KMS-11 (cell line): ENCODE measurements at regions not wholly inside any gene's neighbourhood (a gene's known extent, or its start where the extent isn't known, plus 50 kb on each side); places are given as distances from the start of the nearest gene placed in this dataset.

ENCODE experiments used
- H2AFZ ChIP-seq: fragments of 200-600 bp; sonication (generic); 2 replicates; pipeline ENCODE4 v1.6.1; 2016; ENCODE audit warnings: antibody characterized with exemption, mixed run types, low read depth
- H3K27ac ChIP-seq: fragments of 200-600 bp; sonication (generic); 2 replicates; pipeline ENCODE4 v1.6.1; 2016; ENCODE audit warnings: mild to moderate bottlenecking, mixed run types
- H3K27me3 ChIP-seq: fragments of 200-600 bp; sonication (generic); 2 replicates; pipeline ENCODE4 v1.6.1; 2017; ENCODE audit warnings: mild to moderate bottlenecking, low read depth, mixed run types, moderate library complexity; ENCODE audit not compliant: insufficient read depth
- H3K36me3 ChIP-seq: fragments of 200-600 bp; sonication (generic); 2 replicates; pipeline ENCODE4 v1.6.1; 2017; ENCODE audit warnings: mild to moderate bottlenecking, mixed run types; ENCODE audit not compliant: insufficient read depth
- H3K4me1 ChIP-seq: fragments of 200-600 bp; sonication (generic); 2 replicates; pipeline ENCODE4 v1.6.1; 2016; ENCODE audit warnings: mild to moderate bottlenecking, low read depth, mixed run types; ENCODE audit not compliant: poor library complexity, severe bottlenecking
- H3K4me2 ChIP-seq: fragments of 200-600 bp; sonication (generic); 2 replicates; pipeline ENCODE4 v1.7.0; 2016; ENCODE audit warnings: mild to moderate bottlenecking, mixed run types
- H3K4me3 ChIP-seq: fragments of 200-600 bp; sonication (generic); IDR thresholded peaks from 2 replicates; pipeline ENCODE4 v1.6.1; 2017; ENCODE audit warnings: low read depth, low read length, mixed read lengths; ENCODE audit not compliant: insufficient read depth
- H3K79me2 ChIP-seq: fragments of 200-600 bp; sonication (generic); 2 replicates; pipeline ENCODE4 v1.6.1; 2016; ENCODE audit warnings: low read depth, mixed run types; ENCODE audit not compliant: insufficient read depth
- H3K9ac ChIP-seq: fragments of 200-600 bp; sonication (generic); 2 replicates; pipeline ENCODE4 v1.6.1; 2016; ENCODE audit warnings: mild to moderate bottlenecking, mixed run types
- H4K20me1 ChIP-seq: fragments of 200-600 bp; sonication (generic); 2 replicates; pipeline ENCODE4 v1.6.1; 2016; ENCODE audit warnings: mild to moderate bottlenecking, mixed run types; ENCODE audit not compliant: insufficient read depth
- CTCF ChIP-seq: fragments of 200-600 bp; sonication (generic); conservative IDR thresholded peaks from 2 replicates; pipeline ENCODE4 v1.6.1; 2017; ENCODE audit warnings: low read depth, mild to moderate bottlenecking, antibody characterized with exemption, low read length, moderate library complexity, mixed read lengths

- no peaks in the 10 kb centered on the region for H3K79me2 ChIP-seq
- H3K4me2 ChIP-seq, result no peak overlapping the region
- no peak overlapping the region for H2AFZ ChIP-seq
- H3K27me3 ChIP-seq, result no peaks in the 10 kb centered on the region
- no peak for TF ChIP-seq CTCF
- H3K9ac ChIP-seq, result no peak overlapping the region
- no peaks in the 10 kb centered on the region for H3K36me3 ChIP-seq
- no peak overlapping the region for H3K4me3 ChIP-seq
- no peak overlapping the region for H3K27ac ChIP-seq
- no peaks in the 10 kb centered on the region for H4K20me1 ChIP-seq
- no peaks in the 10 kb centered on the region for H3K4me1 ChIP-seq
Observed at GRCh38 chr4:156132196-156132595, 178.5 kb upstream of the CTSO start.

DNA sequence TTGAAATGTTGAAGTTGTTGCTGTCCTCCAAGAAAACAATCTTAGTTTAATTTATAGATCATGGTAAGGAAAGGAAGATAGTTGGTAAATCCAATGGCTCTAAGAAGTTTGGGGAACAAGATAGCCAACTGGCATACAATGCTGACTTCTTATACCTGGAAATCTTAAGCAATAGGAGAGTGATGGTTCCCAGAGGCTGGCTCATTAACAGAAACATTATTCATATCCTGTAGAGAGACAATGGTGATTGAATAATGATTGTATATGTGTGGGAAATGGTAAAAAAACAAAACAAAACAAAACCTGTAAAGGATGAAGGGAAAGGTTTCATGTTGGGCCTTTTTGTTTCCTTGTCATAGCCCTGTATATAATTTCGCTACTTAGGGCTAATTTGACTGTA is 174.9 kb upstream of the CTSO start:
- Histone ChIP-seq H3K9ac (no peak overlapping the region), H3K27ac (no peak overlapping the region)
- no peak for TF ChIP-seq CTCF

GRCh38 chr4:156118507-156119220 is 165.0 kb upstream of the CTSO start:
- Histone ChIP-seq H3K4me1 (no peaks in the 10 kb centered on the region), H3K4me2 (no peak overlapping the region), H3K27ac (no peak overlapping the region), H2AFZ (no peak overlapping the region), H3K4me3 (no peak overlapping the region), H3K27me3 (no peaks in the 10 kb centered on the region), H3K79me2 (no peaks in the 10 kb centered on the region), H4K20me1 (no peaks in the 10 kb centered on the region), H3K36me3 (no peaks in the 10 kb centered on the region), H3K9ac (no peak overlapping the region)
- TF ChIP-seq CTCF, result no peak

More for the DNA sequence above, 174.9 kb upstream of the CTSO start:
- H3K79me2 ChIP-seq, result no peaks in the 10 kb centered on the region
- H3K4me1 ChIP-seq, result no peaks in the 10 kb centered on the region
- H3K4me3 ChIP-seq, result no peak overlapping the region
- H3K36me3 ChIP-seq, result no peaks in the 10 kb centered on the region
- H3K27me3 ChIP-seq, result no peaks in the 10 kb centered on the region
- no peak overlapping the region for H3K4me2 ChIP-seq
- H2AFZ ChIP-seq, result no peak overlapping the region
- no peaks in the 10 kb centered on the region for H4K20me1 ChIP-seq

GRCh38 chr4:156117743-156118142 is 164.1 kb upstream of the CTSO start:
- H3K4me1 ChIP-seq, result no peaks in the 10 kb centered on the region
- no peak overlapping the region for H3K4me2 ChIP-seq
- H3K36me3 ChIP-seq, result no peaks in the 10 kb centered on the region
- no peak overlapping the region for H3K9ac ChIP-seq
- H2AFZ ChIP-seq, result no peak overlapping the region
- no peak overlapping the region for H3K27ac ChIP-seq
- H3K4me3 ChIP-seq, result no peak overlapping the region
- H3K79me2 ChIP-seq, result no peaks in the 10 kb centered on the region
- H4K20me1 ChIP-seq, result no peaks in the 10 kb centered on the region
- no peak for TF ChIP-seq CTCF
- H3K27me3 ChIP-seq, result no peaks in the 10 kb centered on the region
